ENCODE measurements at regions not wholly inside any gene's neighbourhood (a gene's known extent, or its start where the extent isn't known, plus 50 kb on each side); places are given as distances from the start of the nearest gene placed in this dataset.
"Not testable (repeated sequence)": the region's sequence is repeated elsewhere in the genome, so short reads cannot be mapped to it uniquely, and the experiment has no call there.

- not testable (repeated sequence) for H3K36me3 ChIP-seq (ENCODE audit: control insufficient read depth, insufficient read depth, low read length); H3K9ac ChIP-seq (ENCODE audit: low read length); H3K27me3 ChIP-seq (ENCODE audit: control insufficient read depth, insufficient read depth, low read length); H3K4me3 ChIP-seq (ENCODE audit: low read length); H3K4me1 ChIP-seq (ENCODE audit: control insufficient read depth, insufficient read depth, low read length); H3K9me3 ChIP-seq (ENCODE audit: control insufficient read depth, low read length)
These were observed 145.4 kb downstream of the LAT start for GRCh38 chr16:29130131-29130711.

GRCh38 chr16:29129458-29130038, 144.7 kb downstream of the LAT start:
- not testable (repeated sequence) for H3K27me3 ChIP-seq (ENCODE audit: control insufficient read depth, insufficient read depth, low read length); H3K9me3 ChIP-seq (ENCODE audit: control insufficient read depth, low read length); H3K4me3 ChIP-seq (ENCODE audit: low read length); H3K9ac ChIP-seq (ENCODE audit: low read length); H3K36me3 ChIP-seq (ENCODE audit: control insufficient read depth, insufficient read depth, low read length); H3K4me1 ChIP-seq (ENCODE audit: control insufficient read depth, insufficient read depth, low read length)

- H3K4me3 ChIP-seq (ENCODE audit: low read length); H3K27me3 ChIP-seq (ENCODE audit: control insufficient read depth, insufficient read depth, low read length); H3K4me1 ChIP-seq (ENCODE audit: control insufficient read depth, insufficient read depth, low read length); H3K9ac ChIP-seq (ENCODE audit: low read length); H3K36me3 ChIP-seq (ENCODE audit: control insufficient read depth, insufficient read depth, low read length); H3K9me3 ChIP-seq (ENCODE audit: control insufficient read depth, low read length): not testable (repeated sequence)
These were observed 144.0 kb downstream of the LAT start for GRCh38 chr16:29128732-29129457.

GRCh38 chr16:29127806-29128420, 143.1 kb downstream of the LAT start:
- H3K4me1 ChIP-seq (ENCODE audit: control insufficient read depth, insufficient read depth, low read length); H3K9ac ChIP-seq (ENCODE audit: low read length); H3K27me3 ChIP-seq (ENCODE audit: control insufficient read depth, insufficient read depth, low read length); H3K4me3 ChIP-seq (ENCODE audit: low read length); H3K36me3 ChIP-seq (ENCODE audit: control insufficient read depth, insufficient read depth, low read length); H3K9me3 ChIP-seq (ENCODE audit: control insufficient read depth, low read length): not testable (repeated sequence)

GRCh38 chr16:29126616-29127015, 141.8 kb downstream of the LAT start:
- H3K4me3 ChIP-seq (ENCODE audit: low read length): no peak overlapping the region
- H3K36me3 ChIP-seq (ENCODE audit: control insufficient read depth, insufficient read depth, low read length): no peaks in the 10 kb centered on the region
- H3K9ac ChIP-seq (ENCODE audit: low read length): no peak overlapping the region
- H3K4me1 ChIP-seq (ENCODE audit: control insufficient read depth, insufficient read depth, low read length): no peaks in the 10 kb centered on the region
- H3K27me3 ChIP-seq (ENCODE audit: control insufficient read depth, insufficient read depth, low read length): no peaks in the 10 kb centered on the region
- no peaks in the 10 kb centered on the region for H3K9me3 ChIP-seq (ENCODE audit: control insufficient read depth, low read length)

- Histone ChIP-seq H3K4me1 (ENCODE audit: control insufficient read depth, insufficient read depth, low read length) (no peaks in the 10 kb centered on the region), H3K36me3 (ENCODE audit: control insufficient read depth, insufficient read depth, low read length) (no peaks in the 10 kb centered on the region), H3K27me3 (ENCODE audit: control insufficient read depth, insufficient read depth, low read length) (no peaks in the 10 kb centered on the region), H3K4me3 (ENCODE audit: low read length) (no peak overlapping the region), H3K9ac (ENCODE audit: low read length) (no peak overlapping the region), H3K9me3 (ENCODE audit: control insufficient read depth, low read length) (no peaks in the 10 kb centered on the region)
These were observed 141.2 kb downstream of the LAT start for GRCh38 chr16:29126057-29126494.

- H3K9ac ChIP-seq (ENCODE audit: low read length): no peak overlapping the region
- H3K9me3 ChIP-seq (ENCODE audit: control insufficient read depth, low read length): no peaks in the 10 kb centered on the region
- no peaks in the 10 kb centered on the region for H3K27me3 ChIP-seq (ENCODE audit: control insufficient read depth, insufficient read depth, low read length)
These were observed 140.0 kb downstream of the LAT start for GRCh38 chr16:29124828-29125227.

GRCh38 chr16:29124162-29124561, 139.3 kb downstream of the LAT start:
- not testable (repeated sequence) for H3K9me3 ChIP-seq (ENCODE audit: control insufficient read depth, low read length); H3K4me3 ChIP-seq (ENCODE audit: low read length)

More at GRCh38 chr16:29124828-29125227, 140.0 kb downstream of the LAT start:
- H3K4me1 ChIP-seq (ENCODE audit: control insufficient read depth, insufficient read depth, low read length): no peaks in the 10 kb centered on the region
- H3K36me3 ChIP-seq (ENCODE audit: control insufficient read depth, insufficient read depth, low read length): no peaks in the 10 kb centered on the region
- H3K4me3 ChIP-seq (ENCODE audit: low read length): no peak overlapping the region

GRCh38 chr16:29120680-29121079, 135.8 kb downstream of the LAT start:
- not testable (repeated sequence) for H3K4me1 ChIP-seq (ENCODE audit: control insufficient read depth, insufficient read depth, low read length); H3K9me3 ChIP-seq (ENCODE audit: control insufficient read depth, low read length); H3K36me3 ChIP-seq (ENCODE audit: control insufficient read depth, insufficient read depth, low read length); H3K9ac ChIP-seq (ENCODE audit: low read length); H3K4me3 ChIP-seq (ENCODE audit: low read length); H3K27me3 ChIP-seq (ENCODE audit: control insufficient read depth, insufficient read depth, low read length)

More at GRCh38 chr16:29124162-29124561, 139.3 kb downstream of the LAT start:
- not testable (repeated sequence) for H3K4me1 ChIP-seq (ENCODE audit: control insufficient read depth, insufficient read depth, low read length); H3K27me3 ChIP-seq (ENCODE audit: control insufficient read depth, insufficient read depth, low read length); H3K9ac ChIP-seq (ENCODE audit: low read length); H3K36me3 ChIP-seq (ENCODE audit: control insufficient read depth, insufficient read depth, low read length)

GRCh38 chr16:29118301-29118957, 133.6 kb downstream of the LAT start:
- peaks cover 10% of the 10 kb centered on the region for H3K4me1 ChIP-seq (ENCODE audit: control insufficient read depth, insufficient read depth, low read length)
- H3K36me3 ChIP-seq (ENCODE audit: control insufficient read depth, insufficient read depth, low read length); H3K27me3 ChIP-seq (ENCODE audit: control insufficient read depth, insufficient read depth, low read length); H3K9me3 ChIP-seq (ENCODE audit: control insufficient read depth, low read length); H3K4me3 ChIP-seq (ENCODE audit: low read length); H3K9ac ChIP-seq (ENCODE audit: low read length): not testable (repeated sequence)

- H3K9ac ChIP-seq (ENCODE audit: low read length): no peak overlapping the region
- no peaks in the 10 kb centered on the region for H3K9me3 ChIP-seq (ENCODE audit: control insufficient read depth, low read length)
- no peak overlapping the region for H3K4me3 ChIP-seq (ENCODE audit: low read length)
- no peaks in the 10 kb centered on the region for H3K36me3 ChIP-seq (ENCODE audit: control insufficient read depth, insufficient read depth, low read length)
- peaks cover 10% of the 10 kb centered on the region for H3K4me1 ChIP-seq (ENCODE audit: control insufficient read depth, insufficient read depth, low read length)
- H3K27me3 ChIP-seq (ENCODE audit: control insufficient read depth, insufficient read depth, low read length): no peaks in the 10 kb centered on the region
These were observed 132.8 kb downstream of the LAT start for GRCh38 chr16:29117631-29118030.

- Histone ChIP-seq H3K36me3 (ENCODE audit: control insufficient read depth, insufficient read depth, low read length) (no peaks in the 10 kb centered on the region), H3K9me3 (ENCODE audit: control insufficient read depth, low read length) (no peaks in the 10 kb centered on the region), H3K4me1 (ENCODE audit: control insufficient read depth, insufficient read depth, low read length) (peaks cover 10% of the 10 kb centered on the region), H3K4me3 (ENCODE audit: low read length) (no peak overlapping the region), H3K9ac (ENCODE audit: low read length) (no peak overlapping the region), H3K27me3 (ENCODE audit: control insufficient read depth, insufficient read depth, low read length) (no peaks in the 10 kb centered on the region)
These were observed 132.1 kb downstream of the LAT start for GRCh38 chr16:29116980-29117379.

All from mucosa of stomach (tissue), 1 donor.